22Rv1 (cell line): ENCODE measurements at regions not wholly inside any gene's neighbourhood (a gene's known extent, or its start where the extent isn't known, plus 50 kb on each side); places are given as distances from the start of the nearest gene placed in this dataset.

ENCODE experiments used
- H3K27ac ChIP-seq: fragments of 450-650 bp; 2 replicates; pipeline ENCODE4 v1.5.1; 2017
- CTCF ChIP-seq: fragments of 450-650 bp; IDR thresholded peaks from 2 replicates; pipeline ENCODE4 v1.5.1; 2017; ENCODE audit warnings: mild to moderate bottlenecking
- ZFX ChIP-seq: fragments of 450-650 bp; IDR thresholded peaks from 2 replicates; pipeline ENCODE4 v1.6.1; 2017; ENCODE audit warnings: antibody characterized with exemption, borderline replicate concordance

DNA sequence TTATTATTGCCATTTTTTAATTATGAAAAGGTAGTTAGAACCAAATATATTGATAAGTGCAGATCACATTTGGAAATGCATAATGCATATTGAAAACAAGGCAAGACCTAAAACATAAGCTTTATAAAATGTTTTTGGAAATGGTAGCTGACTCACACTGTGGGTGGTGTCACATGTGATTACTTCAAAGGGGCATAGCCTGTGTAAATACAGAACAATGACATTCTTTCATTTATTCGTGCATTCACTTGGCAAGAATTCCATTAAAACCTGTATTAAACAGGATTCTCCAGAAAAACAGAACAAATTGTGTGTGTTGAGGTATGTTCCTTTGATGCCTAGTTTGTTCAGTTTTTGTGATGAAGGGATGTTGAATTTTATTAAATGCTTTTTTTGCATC is 427.3 kb upstream of the ST6GAL2 start:
- TF ChIP-seq CTCF: no peak
- TF ChIP-seq ZFX: no peak
- no peak overlapping the region for H3K27ac ChIP-seq

DNA sequence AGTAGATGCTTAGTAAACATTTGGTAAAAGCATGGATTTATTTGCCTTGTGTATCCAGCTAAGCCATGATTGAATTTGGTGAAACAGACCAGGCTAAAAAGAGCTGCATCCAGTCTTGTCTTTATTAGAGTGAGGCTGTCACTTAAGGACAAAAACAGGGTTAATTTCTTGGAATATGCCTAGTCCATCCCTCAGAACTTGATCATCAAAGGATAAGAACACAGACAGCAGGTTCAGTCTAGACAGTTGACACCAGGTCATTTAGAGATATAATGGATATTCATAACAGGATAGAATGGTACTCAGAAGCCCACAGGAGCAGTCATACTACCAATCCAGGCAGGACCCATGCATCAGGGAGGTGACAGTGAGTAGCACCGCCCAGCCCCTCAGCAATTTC is 434.9 kb upstream of the ST6GAL2 start:
- H3K27ac ChIP-seq: no peak overlapping the region
- TF ChIP-seq CTCF (no peak), ZFX (no peak)

GRCh38 chr2:107322416-107322815 is 436.4 kb upstream of the ST6GAL2 start:
- H3K27ac ChIP-seq: no peak overlapping the region
- TF ChIP-seq ZFX: no peak

GRCh38 chr2:107323946-107324565 is 438.1 kb upstream of the ST6GAL2 start:
- no peak for TF ChIP-seq CTCF
- no peak overlapping the region for H3K27ac ChIP-seq

DNA sequence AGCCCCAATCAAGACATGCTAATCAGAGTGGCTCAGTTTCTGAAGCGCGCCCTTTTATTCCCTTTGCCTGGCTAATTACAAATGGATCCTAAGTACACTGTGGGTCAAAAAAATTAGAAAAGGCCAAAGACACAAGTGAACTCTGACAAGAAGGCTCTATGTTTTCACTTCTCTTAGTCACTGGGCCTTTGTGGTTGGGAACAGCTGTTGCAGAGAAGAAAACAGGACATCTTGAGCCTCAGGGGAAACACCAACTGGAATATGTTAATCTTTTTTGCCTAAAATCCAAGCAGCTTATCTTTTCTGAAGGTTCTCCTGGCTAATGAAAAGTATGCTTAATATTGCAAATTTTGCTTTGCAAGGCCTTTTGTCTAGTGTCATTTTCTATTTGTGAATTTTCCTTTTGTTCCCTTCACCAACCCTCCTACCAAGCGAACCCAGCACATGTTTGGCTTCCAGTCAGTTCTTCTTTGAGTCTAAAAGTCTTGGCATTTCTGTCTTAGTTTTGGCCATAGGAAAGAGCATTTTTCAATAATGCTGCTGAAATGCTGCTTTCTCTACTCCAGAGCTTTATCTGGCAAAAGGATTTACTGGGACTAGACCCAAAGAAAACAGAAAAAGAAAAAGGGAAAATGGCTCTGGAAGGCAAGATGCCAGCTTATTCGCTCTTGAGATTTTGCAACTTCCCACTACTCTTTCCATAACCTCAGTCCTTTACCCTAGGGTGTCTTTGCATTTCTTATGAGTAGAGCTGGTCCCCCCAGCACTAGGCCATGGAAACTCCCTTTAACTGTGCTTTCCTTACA is 440.2 kb upstream of the ST6GAL2 start:
- no peak overlapping the region for H3K27ac ChIP-seq
- TF ChIP-seq ZFX (no peak), CTCF (no peak)

- H3K27ac ChIP-seq: no peak overlapping the region
- TF ChIP-seq CTCF: no peak
- no peak for TF ChIP-seq ZFX
Observed at GRCh38 chr2:107334306-107334705, 448.3 kb upstream of the ST6GAL2 start.

DNA sequence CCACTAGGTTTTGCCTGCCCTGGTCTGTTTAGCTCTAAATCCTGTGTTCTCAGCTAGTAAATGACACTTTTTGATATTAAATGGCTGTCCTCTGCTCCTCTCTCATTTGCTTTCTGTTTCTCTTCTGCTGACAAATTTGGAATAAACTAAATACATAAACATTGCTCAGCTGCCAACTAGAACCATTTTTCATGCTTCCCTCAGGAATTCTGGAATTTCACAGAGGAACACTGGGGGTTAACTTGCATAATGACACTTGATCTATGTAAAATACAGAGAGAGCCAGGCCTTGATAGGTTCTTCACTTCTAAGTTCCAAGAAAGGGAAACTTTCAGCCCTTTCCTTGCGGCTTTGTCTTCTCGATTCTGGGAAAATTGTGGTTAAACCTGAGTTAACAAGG is 450.6 kb upstream of the ST6GAL2 start:
- no peak overlapping the region for H3K27ac ChIP-seq

More for the DNA sequence above, 450.6 kb upstream of the ST6GAL2 start:
- TF ChIP-seq ZFX: no peak
- no peak for TF ChIP-seq CTCF
